Neuronal stem cell (in vitro differentiated cells): ENCODE measurements at regions not wholly inside any gene's neighbourhood (a gene's known extent, or its start where the extent isn't known, plus 50 kb on each side); places are given as distances from the start of the nearest gene placed in this dataset.
"Not testable (repeated sequence)": the region's sequence is repeated elsewhere in the genome, so short reads cannot be mapped to it uniquely, and the experiment has no call there.

Source experiments
- DNase-seq: peaks from one replicate; pipeline ENCODE4 v3.0.0-alpha.2; 2013; ENCODE audit warnings: low spot score
- H2AFZ ChIP-seq: one replicate; pipeline ENCODE4 v1.6.1; 2013; ENCODE audit warnings: mild to moderate bottlenecking, low read length, inconsistent platforms
- H2AK5ac ChIP-seq: 2 replicates; pipeline ENCODE4 v1.6.1; 2013; ENCODE audit warnings: low read depth, mild to moderate bottlenecking, inconsistent platforms, low read length, moderate library complexity, mixed read lengths
- H2BK120ac ChIP-seq: 2 replicates; pipeline ENCODE4 v1.6.1; 2013; ENCODE audit warnings: low read depth, mild to moderate bottlenecking, inconsistent platforms, low read length, moderate library complexity, mixed read lengths
- H2BK12ac ChIP-seq: one replicate; pipeline ENCODE4 v1.6.1; 2013; ENCODE audit warnings: low read length, inconsistent platforms
- H2BK15ac ChIP-seq: 2 replicates; pipeline ENCODE4 v1.6.1; 2013; ENCODE audit warnings: mild to moderate bottlenecking, low read length, inconsistent platforms, mixed read lengths
- H2BK5ac ChIP-seq: one replicate; pipeline ENCODE4 v1.6.1; 2013; ENCODE audit warnings: inconsistent platforms, mild to moderate bottlenecking, low read length, moderate library complexity
- H3K14ac ChIP-seq: one replicate; pipeline ENCODE4 v1.6.1; 2013; ENCODE audit warnings: low read length, inconsistent platforms
- H3K18ac ChIP-seq: 2 replicates; pipeline ENCODE4 v1.6.1; 2013; ENCODE audit warnings: low read length, inconsistent platforms
- H3K23ac ChIP-seq: 2 replicates; pipeline ENCODE4 v1.6.1; 2013; ENCODE audit warnings: low read depth, mild to moderate bottlenecking, mixed read lengths, low read length, inconsistent platforms; ENCODE audit not compliant: poor library complexity
- H3K27ac ChIP-seq: replicated peaks from 3 replicates; pipeline ENCODE4 v1.5.1; 2013; ENCODE audit warnings: low read length, inconsistent platforms
- H3K27me3 ChIP-seq, 3 experiments: 2 replicates each; pipeline ENCODE4 v1.6.1; 2013; ENCODE audit warnings: low read length in 3 of 3, mild to moderate bottlenecking in 2 of 3, inconsistent platforms in 1 of 3, low read depth in 1 of 3, mixed read lengths in 1 of 3, moderate library complexity in 1 of 3; ENCODE audit not compliant: control insufficient read depth in 3 of 3, insufficient read depth in 3 of 3
- H3K36me3 ChIP-seq, 2 donors: replicated peaks in 1 of 2; 2 replicates each; pipeline ENCODE4 v1.6.1; 2013; ENCODE audit warnings: low read length in 2 of 2; ENCODE audit not compliant: control insufficient read depth in 2 of 2, insufficient read depth in 2 of 2
- H3K4ac ChIP-seq: 2 replicates; pipeline ENCODE4 v1.6.1; 2013; ENCODE audit warnings: inconsistent platforms, mild to moderate bottlenecking, low read length, moderate library complexity
- H3K4me1 ChIP-seq, 2 donors: 1 replicate in 1 of 2; 2 replicates in 1 of 2; pipeline ENCODE4 v1.6.1; 2013; ENCODE audit warnings: low read length in 2 of 2, low read depth in 1 of 2; ENCODE audit not compliant: control insufficient read depth in 2 of 2, insufficient read depth in 1 of 2
- H3K4me2 ChIP-seq: one replicate; pipeline ENCODE4 v1.6.1; 2013; ENCODE audit warnings: mild to moderate bottlenecking, low read length, inconsistent platforms; ENCODE audit not compliant: insufficient read depth, poor library complexity, severe bottlenecking
- H3K4me3 ChIP-seq, 2 donors: 2 replicates each; pipeline ENCODE4 v1.5.1; 2013; ENCODE audit warnings: low read length in 2 of 2, mild to moderate bottlenecking in 2 of 2, inconsistent platforms in 1 of 2, moderate library complexity in 1 of 2
- H3K79me1 ChIP-seq: one replicate; pipeline ENCODE4 v1.6.1; 2013; ENCODE audit warnings: low read depth, mild to moderate bottlenecking, inconsistent platforms, low read length, moderate library complexity
- H3K9ac ChIP-seq: one replicate; pipeline ENCODE4 v1.6.1; 2013; ENCODE audit warnings: mild to moderate bottlenecking, low read depth, low read length, inconsistent platforms; ENCODE audit not compliant: poor library complexity
- H3K9me3 ChIP-seq, 2 donors: replicated peaks in 1 of 2; 2 replicates each; pipeline versions ENCODE3 to v1.6.1; 2013; ENCODE audit warnings: low read length in 2 of 2, mild to moderate bottlenecking in 2 of 2, inconsistent platforms in 1 of 2, low read depth in 1 of 2, mixed read lengths in 1 of 2, moderate library complexity in 1 of 2; ENCODE audit not compliant: control insufficient read depth in 2 of 2, insufficient read depth in 1 of 2
- H4K8ac ChIP-seq: one replicate; pipeline ENCODE4 v1.6.1; 2013; ENCODE audit warnings: low read depth, mild to moderate bottlenecking, inconsistent platforms, low read length, moderate library complexity
- H4K91ac ChIP-seq: one replicate; pipeline ENCODE4 v1.6.1; 2013; ENCODE audit warnings: low read length, low read depth, mild to moderate bottlenecking, inconsistent platforms; ENCODE audit not compliant: poor library complexity
- WGBS, 2 donors: extraction: QIAGEN DNeasy Blood & Tissue Kit; methylation state at CpG; one replicate each; pipeline ENCODE4 v1.1.7; 2013; ENCODE audit warnings: missing lambda C conversion rate in 2 of 2, mixed read lengths in 1 of 2; ENCODE audit not compliant: insufficient read length in 2 of 2, insufficient replicate concordance in 1 of 2; ENCODE audit errors: extremely low coverage in 2 of 2; 5-methylcytosine and 5-hydroxymethylcytosine counted together

DNA sequence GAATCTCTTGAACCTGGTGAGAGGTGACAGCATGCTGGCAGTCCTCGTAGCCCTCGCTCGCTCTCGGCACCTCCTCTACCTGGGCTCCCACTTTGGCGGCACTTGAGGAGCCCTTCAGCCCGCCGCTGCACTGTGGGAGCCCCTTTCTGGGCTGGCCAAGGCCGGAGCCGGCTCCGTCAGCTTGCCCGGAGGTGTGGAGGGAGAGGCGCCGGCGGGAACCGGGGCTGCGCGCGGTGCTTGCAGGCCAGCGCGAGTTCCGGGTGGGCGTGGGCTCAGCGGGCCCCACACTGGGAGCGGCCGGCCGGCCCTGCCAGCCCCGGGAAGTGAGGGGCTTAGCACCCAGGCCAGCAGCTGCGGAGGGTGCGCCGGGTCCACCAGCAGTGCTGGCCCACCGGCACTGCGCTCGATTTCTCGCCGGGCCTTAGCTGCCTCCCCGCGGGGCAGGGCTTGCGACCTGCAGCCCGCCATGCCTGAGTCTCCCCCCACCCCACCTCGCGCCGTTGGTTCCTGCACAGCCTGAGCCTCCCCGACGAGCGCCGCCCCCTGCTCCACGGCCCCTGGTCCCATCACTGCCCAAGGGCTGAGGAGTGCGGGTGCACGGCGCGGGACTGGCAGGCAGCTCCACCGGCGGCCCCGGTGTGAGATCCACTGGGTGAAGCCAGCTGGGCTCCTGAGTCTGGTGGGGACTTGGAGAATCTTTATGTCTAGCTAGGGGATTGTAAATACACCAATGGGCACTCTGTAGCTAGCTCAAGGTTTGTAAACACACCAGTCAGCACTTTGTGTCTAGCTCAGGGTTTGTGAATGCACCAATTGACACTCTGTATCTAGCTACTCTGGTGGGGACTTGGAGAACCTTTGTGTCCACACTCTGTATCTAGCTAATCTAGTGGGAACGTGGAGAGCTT is 328.3 kb upstream of the KLF4 start:
- H2BK5ac ChIP-seq, H2BK120ac ChIP-seq, DNase-seq, H3K79me1 ChIP-seq, H3K14ac ChIP-seq, H3K4me3 ChIP-seq, H4K91ac ChIP-seq, H2AFZ ChIP-seq, H2AK5ac ChIP-seq, H3K23ac ChIP-seq, H3K9me3 ChIP-seq, H2BK15ac ChIP-seq, H3K27ac ChIP-seq, H3K4me2 ChIP-seq, H2BK12ac ChIP-seq, H3K36me3 ChIP-seq, H3K27me3 ChIP-seq, H4K8ac ChIP-seq, H3K4ac ChIP-seq, H3K9ac ChIP-seq, H3K18ac ChIP-seq, H3K4me1 ChIP-seq: not testable (repeated sequence)
- WGBS, 2 donors, result no CpG with 5 or more reads among the region's 55 CpGs

GRCh38 chr9:107816561-107817021 is 327.0 kb upstream of the KLF4 start:
- Histone ChIP-seq H3K79me1 (no peaks in the 10 kb centered on the region), H2BK5ac (no peak overlapping the region), H3K36me3 (no peaks in the 10 kb centered on the region), H3K23ac (no peak overlapping the region), H3K27ac (no peak overlapping the region), H3K9me3 (no peaks in the 10 kb centered on the region), H4K91ac (no peak overlapping the region), H3K14ac (no peak overlapping the region), H3K27me3 (no peaks in the 10 kb centered on the region), H3K4me2 (no peak overlapping the region), H4K8ac (no peak overlapping the region), H2BK15ac (no peak overlapping the region), H2BK12ac (no peak overlapping the region), H2AFZ (no peak overlapping the region), H3K4ac (no peak overlapping the region), H3K18ac (no peak overlapping the region), H2AK5ac (no peak overlapping the region), H3K4me1 (peaks cover 0 to 7% of the 10 kb centered on the region in 2 donors), H2BK120ac (no peak overlapping the region), H3K4me3 (no peak overlapping the region), H3K9ac (no peak overlapping the region)
- WGBS, 2 donors, result no CpG with 5 or more reads among the region's 2 CpGs
- DNase-seq, result no peak

DNA sequence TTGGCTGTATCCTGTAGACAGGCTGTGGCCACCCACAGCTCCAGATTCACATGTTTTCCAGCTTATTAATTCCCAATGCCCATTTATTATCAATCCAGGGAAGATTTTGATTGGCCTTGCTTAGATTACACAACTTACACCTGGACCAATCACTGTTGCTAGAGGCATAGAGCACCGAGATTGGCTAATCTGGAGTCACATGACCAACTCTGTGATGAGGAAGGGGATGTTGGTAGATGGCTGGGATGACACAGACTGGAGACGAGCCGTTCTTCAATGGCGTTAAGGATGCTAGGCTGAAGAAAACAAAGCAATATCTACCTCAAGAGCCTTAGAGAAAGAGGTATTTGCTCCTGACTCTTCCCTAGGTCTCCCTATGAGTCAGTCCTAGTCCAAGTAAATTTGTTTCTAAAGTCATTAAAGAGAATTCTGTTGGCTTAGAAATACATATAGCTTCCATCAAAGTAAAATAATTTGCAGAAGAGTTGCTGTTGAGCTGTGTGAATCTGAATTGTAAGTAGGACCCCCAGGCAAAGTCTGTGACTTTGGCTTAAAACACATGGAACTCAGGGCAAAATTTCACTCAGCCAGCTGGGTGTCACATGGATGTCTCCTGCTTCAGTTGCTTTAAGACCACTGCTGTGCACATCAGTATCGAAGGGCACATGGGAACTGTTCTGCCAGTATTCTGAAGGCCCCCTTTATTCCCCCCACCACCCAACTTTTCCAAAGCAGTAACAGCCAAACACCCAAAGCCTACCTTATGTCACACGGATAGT is 326.4 kb upstream of the KLF4 start:
- Histone ChIP-seq H3K9ac (no peak overlapping the region), H3K14ac (no peak overlapping the region), H3K4me3 (no peak overlapping the region)

DNA sequence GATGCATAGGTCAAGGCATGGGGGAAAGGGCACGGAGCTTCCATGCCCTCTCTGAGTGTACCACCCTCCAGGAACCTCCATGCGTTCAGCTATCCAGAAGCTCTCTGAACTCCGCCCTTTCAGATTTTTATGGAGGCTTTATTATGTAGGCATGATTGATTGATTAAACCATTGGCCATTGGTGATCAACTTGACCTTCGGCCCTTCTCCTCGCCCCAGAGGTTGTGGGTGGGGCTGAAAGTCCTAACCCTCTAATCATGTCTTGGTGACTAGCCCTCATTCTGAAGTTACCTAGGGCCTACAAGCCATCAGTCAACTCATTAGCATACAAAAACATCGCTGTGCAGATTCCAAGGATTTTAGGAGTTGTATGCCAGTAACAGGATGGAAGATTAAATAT is 323.7 kb upstream of the KLF4 start:
- H3K79me1 ChIP-seq, result no peaks in the 10 kb centered on the region
- H2AK5ac ChIP-seq, result no peak overlapping the region
- no peak overlapping the region for H4K8ac ChIP-seq
- no peak overlapping the region for H4K91ac ChIP-seq
- no peak overlapping the region for H2AFZ ChIP-seq
- no peak overlapping the region for H3K27ac ChIP-seq
- no peaks in the 10 kb centered on the region for H3K36me3 ChIP-seq
- H2BK15ac ChIP-seq, result no peak overlapping the region
- no peak overlapping the region for H2BK120ac ChIP-seq
- no CpG with 5 or more reads among the region's 6 CpGs for WGBS, 2 donors
- no peaks in the 10 kb centered on the region for H3K27me3 ChIP-seq
- no peak overlapping the region for H3K18ac ChIP-seq
- no peak overlapping the region for H3K4me3 ChIP-seq
- no peak overlapping the region for H3K4me2 ChIP-seq
- H2BK12ac ChIP-seq, result no peak overlapping the region
- DNase-seq, result no peak
- no peaks in the 10 kb centered on the region for H3K9me3 ChIP-seq
- no peak overlapping the region for H3K23ac ChIP-seq
- no peak overlapping the region for H2BK5ac ChIP-seq
- H3K14ac ChIP-seq, result no peak overlapping the region
- H3K4me1 ChIP-seq, result no peaks in the 10 kb centered on the region
- H3K4ac ChIP-seq, result no peak overlapping the region
- no peak overlapping the region for H3K9ac ChIP-seq

More for the DNA sequence above, 326.4 kb upstream of the KLF4 start:
- Histone ChIP-seq H4K91ac (no peak overlapping the region), H3K27me3 (no peaks in the 10 kb centered on the region), H2BK12ac (no peak overlapping the region), H3K79me1 (no peaks in the 10 kb centered on the region), H3K4ac (no peak overlapping the region), H3K18ac (no peak overlapping the region), H4K8ac (no peak overlapping the region), H3K36me3 (no peaks in the 10 kb centered on the region), H2AK5ac (no peak overlapping the region), H3K23ac (no peak overlapping the region), H2BK15ac (no peak overlapping the region), H2BK120ac (no peak overlapping the region), H3K9me3 (no peaks in the 10 kb centered on the region), H2BK5ac (no peak overlapping the region), H3K27ac (no peak overlapping the region), H3K4me1 (peaks cover 0 to 7% of the 10 kb centered on the region in 2 donors), H3K4me2 (no peak overlapping the region), H2AFZ (no peak overlapping the region)
- no CpG with 5 or more reads among the region's 6 CpGs for WGBS, 2 donors
- no peak for DNase-seq
